Osteoblast (primary cell): ENCODE measurements at regions not wholly inside any gene's neighbourhood (a gene's known extent, or its start where the extent isn't known, plus 50 kb on each side); places are given as distances from the start of the nearest gene placed in this dataset.

Experiments
- DNase-seq: peaks from one replicate; pipeline ENCODE4 v3.0.0; 2011; ENCODE audit warnings: low spot score, mixed read lengths; ENCODE audit not compliant: insufficient read length; ENCODE audit errors: missing footprints
- H2AFZ ChIP-seq: 2 replicates; pipeline ENCODE4 v1.6.0; 2011; ENCODE audit warnings: mild to moderate bottlenecking, low read length
- H3K27ac ChIP-seq: 2 replicates; pipeline ENCODE4 v1.5.1; 2011; ENCODE audit warnings: mild to moderate bottlenecking, low read depth, low read length, moderate library complexity
- H3K27me3 ChIP-seq: 2 replicates; pipeline ENCODE4 v1.6.0; 2012; ENCODE audit warnings: mild to moderate bottlenecking, control low read depth, inconsistent platforms, low read length, moderate library complexity; ENCODE audit not compliant: insufficient read depth
- H3K36me3 ChIP-seq: 2 replicates; pipeline ENCODE4 v1.5.1; 2011; ENCODE audit warnings: mild to moderate bottlenecking, low read length, control low read depth, moderate library complexity; ENCODE audit not compliant: insufficient read depth
- H3K4me1 ChIP-seq: 2 replicates; pipeline ENCODE4 v1.5.1; 2011; ENCODE audit warnings: mild to moderate bottlenecking, low read length, control low read depth, moderate library complexity; ENCODE audit not compliant: insufficient read depth
- H3K4me2 ChIP-seq: 2 replicates; pipeline ENCODE4 v1.6.0; 2011; ENCODE audit warnings: mild to moderate bottlenecking, low read length; ENCODE audit not compliant: insufficient read depth
- H3K4me3 ChIP-seq: fragments of 200-600 bp; sonication (generic); 3 replicates; pipeline ENCODE4 v1.5.1; 2012; ENCODE audit warnings: mild to moderate bottlenecking, low read length, inconsistent platforms; ENCODE audit not compliant: insufficient read depth
- H3K79me2 ChIP-seq: 2 replicates; pipeline ENCODE4 v1.6.0; 2012; ENCODE audit warnings: mild to moderate bottlenecking, low read length, control low read depth, inconsistent platforms; ENCODE audit not compliant: insufficient read depth
- H3K9me3 ChIP-seq: 2 replicates; pipeline ENCODE4 v1.5.1; 2011; ENCODE audit warnings: low read depth, low read length, control low read depth
- H4K20me1 ChIP-seq: 2 replicates; pipeline ENCODE4 v1.6.0; 2012; ENCODE audit warnings: mild to moderate bottlenecking, low read length, control low read depth; ENCODE audit not compliant: insufficient read depth
- CTCF ChIP-seq: IDR thresholded peaks from 2 replicates; pipeline ENCODE4 v1.5.1; 2011; ENCODE audit warnings: mild to moderate bottlenecking, low read depth, low read length, moderate library complexity; ENCODE audit errors: extremely low read depth

GRCh38 chr1:177753655-177754054 lies 216.2 kb downstream of the SEC16B start:
- no peak overlapping the region for H3K27ac ChIP-seq
- H3K9me3 ChIP-seq, result no peaks in the 10 kb centered on the region
- DNase-seq, result no peak
- H3K4me3 ChIP-seq, result no peak overlapping the region
- H3K36me3 ChIP-seq, result no peaks in the 10 kb centered on the region
- H3K27me3 ChIP-seq, result no peaks in the 10 kb centered on the region
- no peaks in the 10 kb centered on the region for H4K20me1 ChIP-seq
- no peak overlapping the region for H2AFZ ChIP-seq
- H3K4me1 ChIP-seq, result no peaks in the 10 kb centered on the region
- TF ChIP-seq CTCF, result no peak
- no peak overlapping the region for H3K4me2 ChIP-seq
- H3K79me2 ChIP-seq, result no peaks in the 10 kb centered on the region

GRCh38 chr1:177748080-177748801 lies 221.6 kb downstream of the SEC16B start:
- Histone ChIP-seq H2AFZ (no peak overlapping the region), H3K4me2 (no peak overlapping the region), H3K36me3 (no peaks in the 10 kb centered on the region), H3K9me3 (no peaks in the 10 kb centered on the region), H3K27me3 (no peaks in the 10 kb centered on the region), H3K4me1 (no peaks in the 10 kb centered on the region), H3K27ac (no peak overlapping the region), H4K20me1 (no peaks in the 10 kb centered on the region), H3K79me2 (no peaks in the 10 kb centered on the region), H3K4me3 (no peak overlapping the region)
- no peak for TF ChIP-seq CTCF
- DNase-seq, result no peak

- Histone ChIP-seq H3K27me3 (no peaks in the 10 kb centered on the region), H3K9me3 (no peaks in the 10 kb centered on the region)
- DNase-seq, result no peak
Observed at GRCh38 chr1:177746155-177746554, 223.7 kb downstream of the SEC16B start.

More at GRCh38 chr1:177746155-177746554, 223.7 kb downstream of the SEC16B start:
- H3K27ac ChIP-seq, result no peak overlapping the region
- TF ChIP-seq CTCF, result no peak
- no peak overlapping the region for H3K4me2 ChIP-seq
- no peaks in the 10 kb centered on the region for H3K79me2 ChIP-seq
- H4K20me1 ChIP-seq, result no peaks in the 10 kb centered on the region
- no peak overlapping the region for H2AFZ ChIP-seq
- no peaks in the 10 kb centered on the region for H3K4me1 ChIP-seq
- H3K36me3 ChIP-seq, result no peaks in the 10 kb centered on the region
- H3K4me3 ChIP-seq, result no peak overlapping the region
